Ishikawa (cell line): ENCODE measurements at regions not wholly inside any gene's neighbourhood (a gene's known extent, or its start where the extent isn't known, plus 50 kb on each side); places are given as distances from the start of the nearest gene placed in this dataset.

Experiments used
- EGR1 ChIP-seq: IDR thresholded peaks from 2 replicates; pipeline ENCODE4 v1.6.1; 2012
- EP300 ChIP-seq: IDR thresholded peaks from 2 replicates; pipeline ENCODE4 v1.6.1; 2012; ENCODE audit warnings: borderline replicate concordance
- TAF1 ChIP-seq: IDR thresholded peaks from 2 replicates; pipeline ENCODE4 v1.6.1; 2012; ENCODE audit warnings: low read depth, mild to moderate bottlenecking
- TEAD4 ChIP-seq: IDR thresholded peaks from 2 replicates; pipeline ENCODE4 v1.6.1; 2012
- TF ChIP-seq, protein P1 (sequence below): IDR thresholded peaks from 2 replicates; pipeline ENCODE4 v1.6.1; 2012; ENCODE audit warnings: low read depth, mild to moderate bottlenecking
- TF ChIP-seq, protein P2 (sequence below): IDR thresholded peaks from 2 replicates; pipeline ENCODE4 v1.6.1; 2012
- TF ChIP-seq, protein P3 (sequence below): IDR thresholded peaks from 2 replicates; pipeline ENCODE4 v1.6.1; 2012

DNA sequence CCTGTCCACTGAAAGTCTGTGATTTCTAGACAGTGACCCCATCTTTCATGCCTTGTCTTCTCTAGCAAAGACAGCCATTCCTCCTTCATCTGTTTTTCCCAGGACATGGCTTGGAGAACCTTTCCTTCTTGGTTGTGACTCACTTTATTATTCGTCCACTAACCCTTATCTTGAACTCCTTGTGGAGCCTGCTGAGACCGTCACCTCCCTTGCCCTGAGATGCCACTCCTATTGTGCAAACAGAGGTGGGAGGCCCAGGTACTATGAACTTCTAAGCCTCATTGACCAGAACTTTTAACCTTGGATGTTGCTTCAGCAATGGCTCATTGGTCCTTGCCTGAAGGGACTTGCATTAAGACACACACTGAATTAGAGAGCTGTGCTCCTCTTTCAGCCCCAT, 117.5 kb downstream of the FOXD2 start:
- TF ChIP-seq EP300 (no peak), TAF1 (no peak), EGR1 (no peak), TEAD4 (no peak)
- TF ChIP-seq, protein P1, sequence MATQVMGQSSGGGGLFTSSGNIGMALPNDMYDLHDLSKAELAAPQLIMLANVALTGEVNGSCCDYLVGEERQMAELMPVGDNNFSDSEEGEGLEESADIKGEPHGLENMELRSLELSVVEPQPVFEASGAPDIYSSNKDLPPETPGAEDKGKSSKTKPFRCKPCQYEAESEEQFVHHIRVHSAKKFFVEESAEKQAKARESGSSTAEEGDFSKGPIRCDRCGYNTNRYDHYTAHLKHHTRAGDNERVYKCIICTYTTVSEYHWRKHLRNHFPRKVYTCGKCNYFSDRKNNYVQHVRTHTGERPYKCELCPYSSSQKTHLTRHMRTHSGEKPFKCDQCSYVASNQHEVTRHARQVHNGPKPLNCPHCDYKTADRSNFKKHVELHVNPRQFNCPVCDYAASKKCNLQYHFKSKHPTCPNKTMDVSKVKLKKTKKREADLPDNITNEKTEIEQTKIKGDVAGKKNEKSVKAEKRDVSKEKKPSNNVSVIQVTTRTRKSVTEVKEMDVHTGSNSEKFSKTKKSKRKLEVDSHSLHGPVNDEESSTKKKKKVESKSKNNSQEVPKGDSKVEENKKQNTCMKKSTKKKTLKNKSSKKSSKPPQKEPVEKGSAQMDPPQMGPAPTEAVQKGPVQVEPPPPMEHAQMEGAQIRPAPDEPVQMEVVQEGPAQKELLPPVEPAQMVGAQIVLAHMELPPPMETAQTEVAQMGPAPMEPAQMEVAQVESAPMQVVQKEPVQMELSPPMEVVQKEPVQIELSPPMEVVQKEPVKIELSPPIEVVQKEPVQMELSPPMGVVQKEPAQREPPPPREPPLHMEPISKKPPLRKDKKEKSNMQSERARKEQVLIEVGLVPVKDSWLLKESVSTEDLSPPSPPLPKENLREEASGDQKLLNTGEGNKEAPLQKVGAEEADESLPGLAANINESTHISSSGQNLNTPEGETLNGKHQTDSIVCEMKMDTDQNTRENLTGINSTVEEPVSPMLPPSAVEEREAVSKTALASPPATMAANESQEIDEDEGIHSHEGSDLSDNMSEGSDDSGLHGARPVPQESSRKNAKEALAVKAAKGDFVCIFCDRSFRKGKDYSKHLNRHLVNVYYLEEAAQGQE, result no peak
- TF ChIP-seq, protein P2, sequence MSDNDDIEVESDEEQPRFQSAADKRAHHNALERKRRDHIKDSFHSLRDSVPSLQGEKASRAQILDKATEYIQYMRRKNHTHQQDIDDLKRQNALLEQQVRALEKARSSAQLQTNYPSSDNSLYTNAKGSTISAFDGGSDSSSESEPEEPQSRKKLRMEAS, result no peak
- TF ChIP-seq, protein P3, sequence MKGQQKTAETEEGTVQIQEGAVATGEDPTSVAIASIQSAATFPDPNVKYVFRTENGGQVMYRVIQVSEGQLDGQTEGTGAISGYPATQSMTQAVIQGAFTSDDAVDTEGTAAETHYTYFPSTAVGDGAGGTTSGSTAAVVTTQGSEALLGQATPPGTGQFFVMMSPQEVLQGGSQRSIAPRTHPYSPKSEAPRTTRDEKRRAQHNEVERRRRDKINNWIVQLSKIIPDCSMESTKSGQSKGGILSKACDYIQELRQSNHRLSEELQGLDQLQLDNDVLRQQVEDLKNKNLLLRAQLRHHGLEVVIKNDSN, result no peak
